Motor neuron (in vitro differentiated cells): ENCODE measurements at regions not wholly inside any gene's neighbourhood (a gene's known extent, or its start where the extent isn't known, plus 50 kb on each side); places are given as distances from the start of the nearest gene placed in this dataset.

Experiments
- ATAC-seq, 8 experiments: fragments of 200-7000 bp; cut with Tn5 transposase; replicated peaks in 6 of 8; 2 replicates each; pipeline ENCODE4 v1.8.0; 2021; ENCODE audit warnings: mild to moderate bottlenecking in 8 of 8, moderate library complexity in 8 of 8
- H3K27ac ChIP-seq, 2 donors: fragments of 250-450 bp; sonication (Bioruptor Pico); 2 replicates each; pipeline ENCODE4 v1.9.0; 2021; ENCODE audit warnings: antibody characterized with exemption in 2 of 2, mild to moderate bottlenecking in 2 of 2, moderate library complexity in 1 of 2
- H3K4me1 ChIP-seq, 2 donors: fragments of 250-450 bp; sonication (Bioruptor Pico); replicated peaks in 1 of 2; 2 replicates each; pipeline ENCODE4 v1.6.1; 2021; ENCODE audit warnings: antibody characterized with exemption in 2 of 2, mild to moderate bottlenecking in 2 of 2, moderate library complexity in 1 of 2
- H3K4me3 ChIP-seq, 5 donors: fragments of 250-450 bp; sonication (Bioruptor Pico); 2 replicates each; pipeline ENCODE4 v1.9.0; 2021; ENCODE audit warnings: antibody characterized with exemption in 5 of 5, mild to moderate bottlenecking in 5 of 5, moderate library complexity in 4 of 5
- WGBS, 10 experiments: fragments of 450-650 bp; shearing (Covaris generic); methylation state at CpG; one replicate each; pipeline ENCODE4 v1.0.0; 2022; 5-methylcytosine and 5-hydroxymethylcytosine counted together
- in situ Hi-C, 9 experiments: fragments of 400-800 bp; cut with MboI; loops; one replicate each; pipeline ENCODE4 v1.15.0; 2021; ENCODE audit warnings: low sequenced_read_pairs in 9 of 9, low pct_unique_long_range_greater_than_20kb in 2 of 9; ENCODE audit not compliant: unreplicated experiment in 9 of 9

DNA sequence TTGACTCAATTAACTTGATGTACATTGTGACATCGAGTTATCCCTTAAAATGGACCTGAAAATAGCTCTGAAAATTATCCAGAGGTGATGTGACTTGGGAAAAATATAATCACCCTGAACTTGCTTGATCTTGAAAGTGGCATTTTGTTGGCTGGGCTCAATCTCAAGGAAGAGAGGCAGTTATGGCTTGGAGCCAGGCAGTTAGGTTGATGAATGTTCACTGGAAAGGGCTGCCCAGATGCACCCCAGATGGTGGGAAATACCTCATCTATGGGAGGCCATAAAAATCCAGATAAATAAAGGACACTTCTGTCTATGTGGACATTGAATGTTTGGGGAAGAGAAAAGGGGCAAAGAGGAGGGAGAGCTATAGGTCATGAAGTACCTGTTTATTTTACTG lies 55.7 kb upstream of the OR5AN1 start:
- Histone ChIP-seq H3K27ac (peak overlapping the region in 1 of 2 donors; percentile 46), H3K4me3 (no peak overlapping the region), H3K4me1 (peaks cover 0 to 6% of the 10 kb centered on the region in 2 donors)
- in situ Hi-C loops, result no loop called here
- WGBS, 10 experiments, result 0 to 50% (median 20%) methylated on average over 1 of the region's 1 CpG; no CpG with 5 or more reads in 7 of the 10 experiments
- ATAC-seq, result peak in 1 of 8 experiments; percentile 71

DNA sequence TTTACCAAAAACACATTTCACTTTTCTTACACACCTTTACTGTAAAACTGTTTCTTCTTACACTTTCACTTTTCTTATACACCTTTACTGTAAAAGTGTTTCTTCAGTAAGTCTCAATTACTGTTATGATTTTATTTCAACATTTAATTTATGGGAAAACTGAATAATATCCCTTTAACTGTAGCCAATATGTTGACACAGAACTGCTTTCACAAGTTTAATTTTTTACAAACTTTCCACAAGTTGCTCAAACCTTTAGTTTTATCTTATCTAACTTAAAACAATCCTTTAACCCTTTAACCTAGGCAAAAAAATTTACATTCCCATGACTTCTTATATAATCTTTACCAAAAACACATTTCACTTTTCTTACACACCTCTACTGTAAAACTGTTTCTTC lies 63.3 kb upstream of the OR5AN1 start:
- in situ Hi-C loops, result loop anchor here in 1 of 9 experiments (25.0 kb wide), 1 partner anchor 108 kb away; no protein-coding TSS in a partner anchor
- no peak for ATAC-seq

DNA sequence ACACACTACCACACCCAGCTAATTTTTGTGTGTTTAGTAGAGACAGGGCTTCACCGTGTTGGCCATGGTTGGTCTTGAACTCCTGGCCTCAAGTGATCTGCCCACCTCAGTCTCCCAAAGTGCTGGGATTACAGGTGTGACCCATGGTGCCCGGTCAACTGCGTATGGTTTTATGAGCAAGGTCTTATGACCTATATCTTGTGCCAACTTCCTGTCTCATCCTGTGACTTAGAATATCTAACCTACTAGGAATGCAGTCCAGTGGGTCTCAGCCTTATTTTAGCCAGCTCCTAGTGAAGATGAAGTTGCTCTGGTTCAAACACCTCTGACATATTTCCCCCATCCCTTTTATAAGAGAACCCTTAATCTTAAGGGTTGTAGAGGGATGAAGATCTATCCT lies 66.1 kb upstream of the OR5AN1 start:
- 67 to 100% (median 88%) methylated on average over 1 to 2 of the region's 3 CpGs; no CpG with 5 or more reads in 5 of the 10 experiments for WGBS, 10 experiments
- Histone ChIP-seq H3K4me1 (no peaks in the 10 kb centered on the region), H3K4me3 (no peak overlapping the region), H3K27ac (no peak overlapping the region)
- no peak for ATAC-seq
- in situ Hi-C loops, result loop anchor here in 1 of 9 experiments (25.0 kb wide), 1 partner anchor 105 kb away; no protein-coding TSS in a partner anchor

More for the DNA sequence above, 63.3 kb upstream of the OR5AN1 start:
- H3K4me3 ChIP-seq, result no peak overlapping the region
- H3K27ac ChIP-seq, result no peak overlapping the region
- no peaks in the 10 kb centered on the region for H3K4me1 ChIP-seq

DNA sequence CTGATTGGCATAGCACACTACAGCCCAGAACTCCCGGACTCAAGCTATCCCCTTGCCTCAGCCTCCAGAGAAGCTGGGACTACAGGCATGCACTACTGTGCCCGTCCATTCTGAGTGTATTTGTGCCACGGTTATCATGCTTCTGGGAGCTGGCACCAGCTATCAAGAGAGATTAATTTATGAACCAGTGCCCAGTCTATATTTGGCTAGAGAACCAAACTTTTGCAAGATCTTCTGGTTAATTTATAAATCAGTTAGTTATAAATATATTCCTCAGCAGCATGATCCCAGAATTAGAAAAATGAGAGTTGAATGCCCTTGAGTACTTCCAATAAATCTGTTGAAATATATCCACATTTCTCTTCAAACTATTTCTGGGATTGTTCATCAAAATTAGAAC lies 67.5 kb upstream of the OR5AN1 start:
- WGBS, 10 experiments, result 20 to 100% (median 71%) methylated on average over 1 to 2 of the region's 3 CpGs; no CpG with 5 or more reads in 4 of the 10 experiments
- in situ Hi-C loops, result loop anchor here in 1 of 9 experiments (25.0 kb wide), 1 partner anchor 104 kb away; no protein-coding TSS in a partner anchor
- H3K4me3 ChIP-seq, result no peak overlapping the region
- H3K4me1 ChIP-seq, result no peaks in the 10 kb centered on the region
- H3K27ac ChIP-seq, result no peak overlapping the region
- ATAC-seq, result no peak

DNA sequence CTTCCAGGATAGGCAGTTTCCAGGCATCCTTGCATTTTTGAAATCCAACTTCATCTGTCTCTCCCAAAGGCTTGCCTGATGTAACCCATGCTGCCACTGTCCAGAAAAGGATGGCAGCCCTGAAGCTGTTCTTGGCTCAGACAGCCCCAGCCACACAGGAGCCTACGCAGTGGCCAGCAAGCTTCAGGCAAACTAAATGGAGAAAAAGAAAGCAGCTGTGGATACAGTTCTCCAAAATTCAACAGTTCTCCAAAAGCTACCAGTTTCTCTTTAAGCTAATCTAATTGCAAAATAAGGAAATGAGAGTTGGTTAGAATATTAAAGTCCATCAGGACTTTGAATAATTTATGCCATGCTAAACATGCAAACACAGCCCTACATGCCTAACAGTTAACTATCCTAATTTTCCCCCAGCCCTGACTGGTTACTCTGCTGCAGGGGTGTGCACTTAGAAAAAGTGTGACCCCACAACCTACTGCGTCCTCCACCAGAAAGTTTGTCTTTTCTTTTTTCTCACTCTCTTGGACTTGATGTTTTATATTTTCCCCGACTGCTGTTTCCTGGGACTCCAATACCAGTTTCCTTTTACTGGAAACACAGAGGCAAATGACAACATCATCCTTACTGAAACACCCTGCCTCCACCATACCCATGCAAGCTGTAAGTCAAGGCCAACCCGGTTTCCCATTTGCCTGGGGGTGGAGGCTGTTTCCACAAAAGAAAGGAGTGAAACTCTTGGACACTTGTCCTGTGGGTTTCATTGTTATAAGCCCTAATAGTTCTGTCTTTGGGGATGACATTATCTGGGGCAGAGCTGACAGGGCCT lies 69.1 kb upstream of the OR5AN1 start:
- in situ Hi-C loops, result loop anchor here in 1 of 9 experiments (25.0 kb wide), 1 partner anchor 102 kb away; no protein-coding TSS in a partner anchor
- 0 to 100% (median 75%) methylated on average over 1 to 4 of the region's 4 CpGs; no CpG with 5 or more reads in 1 of the 10 experiments for WGBS, 10 experiments
- no peak overlapping the region for H3K4me3 ChIP-seq
- ATAC-seq, result peak in 3 of 8 experiments; percentile 76 to 86 (median 79)
- no peaks in the 10 kb centered on the region for H3K4me1 ChIP-seq
- H3K27ac ChIP-seq, result no peak overlapping the region

DNA sequence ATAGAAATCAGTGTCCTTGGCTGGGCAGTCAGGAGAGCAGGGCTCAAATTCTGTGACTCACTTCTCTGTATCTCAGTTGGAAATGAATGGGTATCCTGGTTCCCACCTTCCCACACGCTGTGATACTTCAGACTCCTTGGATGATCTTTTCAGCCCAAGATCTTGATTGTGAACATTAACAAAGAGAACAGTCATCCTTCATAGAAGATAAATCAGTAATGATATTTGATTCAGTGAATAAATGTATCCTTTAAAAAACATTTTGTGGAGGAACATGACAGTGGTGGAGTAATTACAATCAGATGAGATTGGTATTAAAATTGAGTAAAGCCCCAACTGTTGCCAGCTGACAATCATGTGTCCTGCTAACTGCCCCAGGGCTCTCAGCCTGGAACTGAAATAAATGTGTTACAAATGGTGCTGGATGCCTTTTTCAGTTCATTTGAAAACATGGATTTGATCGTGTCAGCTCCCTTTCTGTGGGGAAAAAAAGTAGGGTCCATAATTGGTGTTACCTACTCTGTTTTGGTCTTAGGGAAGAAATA lies 72.9 kb upstream of the OR5AN1 start:
- ATAC-seq, result peak in 1 of 8 experiments; percentile 6
- Histone ChIP-seq H3K4me3 (no peak overlapping the region), H3K4me1 (no peaks in the 10 kb centered on the region), H3K27ac (no peak overlapping the region)
- in situ Hi-C loops, result loop anchor here in 1 of 9 experiments (25.0 kb wide), 1 partner anchor 98 kb away; no protein-coding TSS in a partner anchor
- 0 to 100% (median 63%) methylated on average over 1 to 2 of the region's 2 CpGs; no CpG with 5 or more reads in 2 of the 10 experiments for WGBS, 10 experiments

DNA sequence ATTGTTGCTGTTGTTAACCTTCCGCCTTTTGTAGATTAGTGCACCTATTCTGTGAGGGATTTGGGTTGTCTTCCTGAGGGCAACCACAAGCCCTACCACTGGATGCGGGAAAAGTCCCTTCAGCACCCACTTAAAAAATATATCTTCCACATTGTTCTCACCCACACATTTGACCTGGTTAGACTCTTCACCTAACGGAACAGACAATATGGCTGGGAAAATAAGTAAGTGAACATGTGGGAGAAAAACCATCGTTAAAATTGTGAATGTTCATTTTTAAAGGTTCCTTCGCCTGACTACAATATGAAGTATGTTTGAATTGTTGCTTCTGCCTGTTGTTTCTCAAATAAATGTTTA lies 72.0 kb upstream of the MPEG1 start:
- Histone ChIP-seq H3K4me1 (no peaks in the 10 kb centered on the region), H3K27ac (no peak overlapping the region), H3K4me3 (no peak overlapping the region)
- no peak for ATAC-seq
- in situ Hi-C loops, result loop anchor here in 1 of 9 experiments (25.0 kb wide), 1 partner anchor 97 kb away; no protein-coding TSS in a partner anchor
- 7 to 88% (median 64%) methylated on average over 1 to 5 of the region's 5 CpGs; no CpG with 5 or more reads in 1 of the 10 experiments for WGBS, 10 experiments

DNA sequence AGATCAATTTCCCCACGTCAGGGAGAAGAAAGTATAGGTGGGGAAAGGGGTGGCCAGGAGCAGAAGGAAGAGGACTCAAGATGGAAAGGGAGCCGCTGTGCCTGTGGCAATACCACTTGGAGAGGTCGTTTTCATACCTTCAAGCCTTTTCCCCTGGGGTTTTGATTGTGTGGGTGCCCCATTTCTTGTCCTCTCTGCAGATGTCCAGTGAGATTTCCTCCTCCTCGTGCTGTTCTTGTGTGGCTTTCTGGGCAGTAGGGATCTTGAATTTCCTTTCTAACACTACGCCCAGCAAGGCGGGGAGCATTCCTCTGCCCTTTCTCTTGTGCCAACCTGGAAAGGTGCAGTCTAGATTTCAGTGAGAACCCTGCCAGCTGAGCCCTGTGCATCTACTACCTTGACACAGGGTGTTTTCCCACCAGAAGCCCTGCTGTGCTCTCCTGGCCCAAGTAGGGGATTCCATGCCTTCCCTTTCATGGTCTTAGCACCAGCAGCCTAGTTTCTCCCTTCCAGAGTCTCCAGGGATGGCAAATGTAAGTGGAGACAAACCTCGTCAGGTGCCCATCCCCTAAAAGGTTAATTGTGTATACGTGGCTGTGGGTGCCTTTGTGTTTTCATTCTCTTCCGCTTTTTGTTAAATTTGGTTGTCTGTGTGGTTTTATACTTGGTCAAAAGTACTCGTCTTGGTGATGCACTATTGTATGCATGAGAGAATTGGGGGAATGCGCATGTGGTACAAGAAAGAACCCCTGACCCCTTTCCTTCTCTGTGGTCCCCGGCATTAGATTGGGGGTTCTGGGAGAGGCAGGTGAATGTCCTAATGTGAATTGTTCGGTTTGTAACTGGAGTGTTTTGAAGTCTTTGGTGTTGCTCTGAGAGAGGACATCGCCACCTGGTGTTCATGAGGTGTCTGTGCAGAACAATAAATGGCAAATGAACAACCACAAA lies 71.4 kb upstream of the MPEG1 start:
- ATAC-seq, result peak in 3 of 8 experiments; percentile 12 to 49 (median 31)
- Histone ChIP-seq H3K27ac (no peak overlapping the region), H3K4me1 (no peaks in the 10 kb centered on the region), H3K4me3 (no peak overlapping the region)
- in situ Hi-C loops, result loop anchor here in 1 of 9 experiments (25.0 kb wide), 1 partner anchor 97 kb away; no protein-coding TSS in a partner anchor
- WGBS, 10 experiments, result 7 to 69% (median 31%) methylated on average over 2 to 11 of the region's 14 CpGs; no CpG with 5 or more reads in 3 of the 10 experiments

DNA sequence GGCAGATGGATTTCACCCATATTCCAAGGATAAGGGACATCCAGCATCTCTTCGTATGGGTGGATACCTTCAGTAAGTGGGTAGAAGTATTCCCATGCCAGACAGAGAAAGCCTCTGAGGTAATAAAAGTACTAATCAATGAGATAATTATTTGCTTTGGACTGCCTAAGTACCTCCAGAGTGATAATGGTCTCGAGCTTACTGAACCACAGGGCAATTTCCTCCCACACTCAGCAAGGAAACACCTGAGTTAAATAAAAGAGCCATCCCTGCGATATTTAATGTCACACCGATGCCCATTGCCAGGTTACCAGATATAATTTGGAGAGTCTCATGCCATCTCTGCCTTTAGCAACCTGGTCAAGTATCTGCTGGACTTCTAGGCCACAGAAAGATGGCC lies 70.6 kb upstream of the MPEG1 start:
- H3K4me1 ChIP-seq, result no peaks in the 10 kb centered on the region
- no peak for ATAC-seq
- H3K27ac ChIP-seq, result no peak overlapping the region
- in situ Hi-C loops, result loop anchor here in 1 of 9 experiments (25.0 kb wide), 1 partner anchor 96 kb away; no protein-coding TSS in a partner anchor
- no peak overlapping the region for H3K4me3 ChIP-seq
- WGBS, 10 experiments, result 60 to 100% (median 88%) methylated on average over 1 to 4 of the region's 4 CpGs; no CpG with 5 or more reads in 2 of the 10 experiments

DNA sequence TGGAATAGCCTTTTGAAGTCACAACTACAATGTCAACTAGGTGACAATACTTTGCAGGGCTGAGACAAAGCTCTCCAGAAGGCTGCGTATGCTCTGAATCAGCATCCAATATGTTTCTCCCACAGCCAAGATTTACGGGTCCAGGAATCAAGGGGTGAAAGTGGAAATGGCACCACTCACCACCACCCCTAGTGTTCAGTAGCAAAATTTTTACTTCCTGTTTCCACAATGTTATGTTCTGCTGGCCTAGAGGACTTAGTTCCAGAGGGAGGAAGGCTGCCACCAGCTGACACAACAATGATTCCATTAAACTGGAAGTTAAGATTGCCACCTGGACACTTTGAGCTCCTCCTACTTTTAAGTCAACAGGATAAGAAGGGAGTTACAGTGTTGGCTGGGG lies 68.5 kb upstream of the MPEG1 start:
- no peak for ATAC-seq
- in situ Hi-C loops, result loop anchor here in 1 of 9 experiments (25.0 kb wide), 1 partner anchor 94 kb away; no protein-coding TSS in a partner anchor
- no peak overlapping the region for H3K27ac ChIP-seq
- no peak overlapping the region for H3K4me3 ChIP-seq
- no peaks in the 10 kb centered on the region for H3K4me1 ChIP-seq
- 25 to 94% (median 69%) methylated on average over 2 of the region's 2 CpGs; no CpG with 5 or more reads in 6 of the 10 experiments for WGBS, 10 experiments

DNA sequence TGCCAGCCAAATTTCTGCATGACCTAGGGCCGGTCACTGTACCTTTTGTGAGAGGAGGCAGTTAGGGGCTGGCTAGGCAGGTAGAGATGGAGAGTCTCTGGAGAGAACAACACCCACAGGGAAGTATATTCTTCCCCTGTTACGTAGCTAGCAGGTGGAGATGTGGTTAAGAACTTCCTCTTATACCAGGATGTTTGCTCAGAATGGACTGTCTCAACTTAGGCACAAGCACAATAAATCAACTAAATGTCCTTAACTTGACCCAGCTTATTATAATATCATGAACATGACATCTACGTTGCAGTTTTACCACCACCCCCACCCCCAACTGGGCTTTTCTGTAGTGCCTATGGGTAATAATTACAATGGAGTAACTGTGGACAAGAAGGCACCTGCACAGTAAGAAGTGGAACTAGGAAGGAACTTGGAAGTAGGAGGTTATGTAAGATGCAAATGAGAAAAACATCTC lies 60.7 kb upstream of the MPEG1 start:
- WGBS, 10 experiments, result 0 to 83% (median 65%) methylated on average over 1 to 3 of the region's 3 CpGs; no CpG with 5 or more reads in 4 of the 10 experiments
- Histone ChIP-seq H3K27ac (no peak overlapping the region), H3K4me1 (no peaks in the 10 kb centered on the region), H3K4me3 (no peak overlapping the region)
- ATAC-seq, result no peak
- in situ Hi-C loops, result no loop called here

DNA sequence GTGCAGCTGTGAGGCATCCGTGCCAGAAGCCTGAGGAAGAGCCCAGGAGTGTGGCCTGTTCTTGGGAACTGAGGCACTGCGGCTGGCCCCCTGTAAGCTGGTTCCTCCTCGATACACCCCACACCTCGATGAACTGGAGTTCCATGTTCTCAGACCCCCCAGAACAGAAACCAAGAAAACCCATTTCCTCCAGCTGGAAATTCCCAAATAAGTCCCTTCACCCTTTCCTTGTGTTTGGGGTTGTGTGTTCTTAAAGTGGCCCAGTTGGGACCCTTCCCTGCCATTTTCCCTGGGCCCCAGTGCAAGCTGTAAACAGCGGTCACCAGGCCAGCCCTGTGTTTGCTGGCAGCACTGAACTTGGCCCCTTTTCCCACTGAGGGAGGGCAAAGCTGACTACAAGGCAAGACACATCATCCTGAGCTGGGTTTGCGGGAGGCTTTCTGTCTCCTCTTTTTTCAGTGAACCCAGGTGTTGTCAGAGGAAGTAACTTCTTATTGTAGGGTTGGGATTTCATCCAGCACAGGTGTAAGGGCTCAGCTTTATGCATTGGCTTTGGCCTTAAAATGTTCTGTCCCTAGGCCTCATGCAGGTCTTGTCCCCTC lies 60.1 kb upstream of the MPEG1 start:
- ATAC-seq, result no peak
- H3K4me3 ChIP-seq, result no peak overlapping the region
- H3K27ac ChIP-seq, result no peak overlapping the region
- in situ Hi-C loops, result no loop called here
- no peaks in the 10 kb centered on the region for H3K4me1 ChIP-seq
- 43 to 100% (median 80%) methylated on average over 1 to 4 of the region's 6 CpGs; no CpG with 5 or more reads in 3 of the 10 experiments for WGBS, 10 experiments
